Fibroblast of lung (primary cell): ENCODE measurements at regions not wholly inside any gene's neighbourhood (a gene's known extent, or its start where the extent isn't known, plus 50 kb on each side); places are given as distances from the start of the nearest gene placed in this dataset.
"Not testable (repeated sequence)": the region's sequence is repeated elsewhere in the genome, so short reads cannot be mapped to it uniquely, and the experiment has no call there.

ENCODE experiments used
- DNase-seq, 2 donors: peaks; one replicate each; pipeline versions ENCODE4 v3.0.0 to v3.0.0-alpha.2; 2010; ENCODE audit warnings: low read depth in 2 of 2
- H2AFZ ChIP-seq: 2 replicates; pipeline ENCODE4 v1.5.1; 2012; ENCODE audit warnings: low read length, control low read depth, inconsistent platforms
- H3K27ac ChIP-seq: 2 replicates; pipeline ENCODE4 v1.5.1; 2011; ENCODE audit warnings: low read length, control low read depth; ENCODE audit not compliant: insufficient read depth
- H3K27me3 ChIP-seq: 2 replicates; pipeline ENCODE4 v1.5.1; 2011; ENCODE audit warnings: mild to moderate bottlenecking, low read length; ENCODE audit not compliant: control insufficient read depth, insufficient read depth
- H3K36me3 ChIP-seq: 2 replicates; pipeline ENCODE4 v1.5.1; 2011; ENCODE audit warnings: low read length; ENCODE audit not compliant: control insufficient read depth, insufficient read depth
- H3K4me1 ChIP-seq: 2 replicates; pipeline ENCODE4 v1.5.1; 2011; ENCODE audit warnings: low read length; ENCODE audit not compliant: control insufficient read depth, insufficient read depth; ENCODE audit errors: extremely low read depth
- H3K4me2 ChIP-seq: 2 replicates; pipeline ENCODE4 v1.5.1; 2011; ENCODE audit warnings: low read length, control low read depth; ENCODE audit not compliant: insufficient read depth; ENCODE audit errors: extremely low read depth
- H3K4me3 ChIP-seq, 4 experiments: fragments of 200-600 bp in 1 of 4; sonication (generic) in 1 of 4; replicated peaks in 1 of 4; 2 replicates each; pipeline ENCODE4 v1.5.1; 2011 to 2016; ENCODE audit warnings: low read length in 4 of 4, low read depth in 3 of 4, mild to moderate bottlenecking in 3 of 4, control low read depth in 2 of 4, inconsistent platforms in 1 of 4, mixed read lengths in 1 of 4; ENCODE audit not compliant: insufficient read depth in 1 of 4; ENCODE audit errors: control extremely low read depth in 1 of 4
- H3K79me2 ChIP-seq: 2 replicates; pipeline ENCODE4 v1.5.1; 2012; ENCODE audit warnings: mild to moderate bottlenecking, low read length, inconsistent platforms; ENCODE audit not compliant: control insufficient read depth, insufficient read depth
- H3K9ac ChIP-seq: 2 replicates; pipeline ENCODE4 v1.5.1; 2011; ENCODE audit warnings: mild to moderate bottlenecking, low read length, control low read depth; ENCODE audit not compliant: insufficient read depth
- H3K9me3 ChIP-seq: 2 replicates; pipeline ENCODE4 v1.5.1; 2012; ENCODE audit warnings: low read depth, low read length; ENCODE audit not compliant: control insufficient read depth, insufficient read depth
- H4K20me1 ChIP-seq: 2 replicates; pipeline ENCODE4 v1.5.1; 2011; ENCODE audit warnings: low read length; ENCODE audit not compliant: control insufficient read depth, insufficient read depth; ENCODE audit errors: extremely low read depth

- not testable (repeated sequence) for H3K4me2 ChIP-seq, H3K9me3 ChIP-seq, H4K20me1 ChIP-seq, H2AFZ ChIP-seq, H3K4me1 ChIP-seq, H3K36me3 ChIP-seq, H3K79me2 ChIP-seq, DNase-seq, H3K4me3 ChIP-seq, H3K27ac ChIP-seq, H3K27me3 ChIP-seq, H3K9ac ChIP-seq
Measured at GRCh38 chr2:87280596-87281355, 259.1 kb upstream of the PLGLB1 start.

- not testable (repeated sequence) for H3K27me3 ChIP-seq, H3K79me2 ChIP-seq, H3K27ac ChIP-seq, H3K9ac ChIP-seq, H3K4me1 ChIP-seq, H3K4me3 ChIP-seq, H3K4me2 ChIP-seq, DNase-seq, H4K20me1 ChIP-seq, H3K36me3 ChIP-seq, H3K9me3 ChIP-seq, H2AFZ ChIP-seq
Measured at GRCh38 chr2:87283735-87284470, 262.3 kb upstream of the PLGLB1 start.

- H3K4me2 ChIP-seq, H3K4me3 ChIP-seq, H3K9ac ChIP-seq, H3K27me3 ChIP-seq, H3K79me2 ChIP-seq, H3K36me3 ChIP-seq, H2AFZ ChIP-seq, DNase-seq, H3K4me1 ChIP-seq, H3K9me3 ChIP-seq, H4K20me1 ChIP-seq, H3K27ac ChIP-seq: not testable (repeated sequence)
Measured at GRCh38 chr2:87284471-87284772, 262.8 kb upstream of the PLGLB1 start.

- not testable (repeated sequence) for H2AFZ ChIP-seq, H3K9ac ChIP-seq, H3K4me2 ChIP-seq, H3K27ac ChIP-seq, H3K4me3 ChIP-seq, H3K9me3 ChIP-seq, H3K4me1 ChIP-seq, H3K36me3 ChIP-seq, H3K27me3 ChIP-seq, H4K20me1 ChIP-seq, DNase-seq, H3K79me2 ChIP-seq
Measured at GRCh38 chr2:87285139-87285538, 263.5 kb upstream of the PLGLB1 start.

GRCh38 chr2:87290566-87291307, 269.1 kb upstream of the PLGLB1 start:
- not testable (repeated sequence) for H3K9ac ChIP-seq, H3K9me3 ChIP-seq, H4K20me1 ChIP-seq, H3K4me1 ChIP-seq, H3K36me3 ChIP-seq, H3K27ac ChIP-seq, H3K27me3 ChIP-seq, H3K4me3 ChIP-seq, H3K4me2 ChIP-seq, H3K79me2 ChIP-seq, H2AFZ ChIP-seq
- DNase-seq = peak; percentile 3

- H3K4me2 ChIP-seq, H3K27me3 ChIP-seq, H3K4me1 ChIP-seq, H2AFZ ChIP-seq, H3K79me2 ChIP-seq, H3K9ac ChIP-seq, H4K20me1 ChIP-seq, H3K36me3 ChIP-seq, H3K27ac ChIP-seq, H3K9me3 ChIP-seq, DNase-seq, H3K4me3 ChIP-seq: not testable (repeated sequence)
Measured at GRCh38 chr2:87291400-87292200, 270.0 kb upstream of the PLGLB1 start.
